GM23338 (cell line): ENCODE measurements at regions not wholly inside any gene's neighbourhood (a gene's known extent, or its start where the extent isn't known, plus 50 kb on each side); places are given as distances from the start of the nearest gene placed in this dataset.

ENCODE experiments used
- ATAC-seq: fragments of 200-7000 bp; cut with Tn5 transposase; 3 replicates; pipeline ENCODE4 v1.9.1; 2020
- DNase-seq: peaks from one replicate; pipeline ENCODE4 v3.0.0-alpha.2; 2015; ENCODE audit warnings: low spot score
- H2AFZ ChIP-seq: fragments of 200-600 bp; sonication (generic); 2 replicates; pipeline ENCODE4 v1.8.0; 2016; ENCODE audit warnings: antibody characterized with exemption, mild to moderate bottlenecking, moderate library complexity
- H3F3A ChIP-seq: fragments of 200-600 bp; sonication (generic); replicated peaks from 2 replicates; pipeline ENCODE4 v1.8.0; 2017; ENCODE audit warnings: antibody characterized with exemption, mixed run types, low read depth
- H3K27ac ChIP-seq: fragments of 200-600 bp; sonication (generic); 2 replicates; pipeline ENCODE4 v1.6.1; 2016; ENCODE audit warnings: low read depth
- H3K27me3 ChIP-seq: fragments of 200-600 bp; sonication (generic); 2 replicates; pipeline ENCODE4 v1.8.0; 2016; ENCODE audit warnings: mild to moderate bottlenecking, mixed run types, moderate library complexity; ENCODE audit not compliant: insufficient read depth
- H3K36me3 ChIP-seq: fragments of 200-600 bp; sonication (generic); 2 replicates; pipeline ENCODE4 v1.8.0; 2016; ENCODE audit warnings: mild to moderate bottlenecking; ENCODE audit not compliant: insufficient read depth
- H3K4me1 ChIP-seq: fragments of 200-600 bp; sonication (generic); 2 replicates; pipeline ENCODE4 v1.8.0; 2016; ENCODE audit warnings: mild to moderate bottlenecking, moderate library complexity; ENCODE audit not compliant: insufficient read depth
- H3K4me2 ChIP-seq: fragments of 200-600 bp; sonication (generic); 2 replicates; pipeline ENCODE4 v1.7.1; 2017; ENCODE audit warnings: mixed run types
- H3K4me3 ChIP-seq: fragments of 200-600 bp; sonication (generic); 2 replicates; pipeline ENCODE4 v1.6.1; 2016; ENCODE audit warnings: mixed run types
- H3K79me2 ChIP-seq: fragments of 200-600 bp; sonication (generic); replicated peaks from 2 replicates; pipeline ENCODE4 v1.8.0; 2017; ENCODE audit warnings: mild to moderate bottlenecking; ENCODE audit not compliant: insufficient read depth
- H3K9me2 ChIP-seq: fragments of 200-600 bp; sonication (generic); 2 replicates; pipeline ENCODE4 v1.8.0; 2017; ENCODE audit not compliant: insufficient read depth
- H4K20me1 ChIP-seq: fragments of 200-600 bp; sonication (generic); replicated peaks from 2 replicates; pipeline ENCODE4 v1.8.0; 2017; ENCODE audit warnings: mild to moderate bottlenecking; ENCODE audit not compliant: insufficient read depth
- H3K27ac Mint-ChIP-seq: 2 replicates; pipeline ENCODE4 v1.8.0; 2020; ENCODE audit warnings: inconsistent platforms, mild to moderate bottlenecking, moderate library complexity, mixed read lengths
- H3K27me3 Mint-ChIP-seq: 3 replicates; pipeline ENCODE4 v1.8.0; 2022; ENCODE audit warnings: low read depth, mild to moderate bottlenecking, moderate library complexity, mixed read lengths, inconsistent platforms; ENCODE audit not compliant: insufficient read depth, poor library complexity
- H3K36me3 Mint-ChIP-seq: 3 replicates; pipeline ENCODE4 v1.8.0; 2021; ENCODE audit warnings: low read depth, mild to moderate bottlenecking, inconsistent platforms, moderate library complexity, mixed read lengths
- H3K4me1 Mint-ChIP-seq: 3 replicates; pipeline ENCODE4 v1.8.0; 2020; ENCODE audit warnings: mild to moderate bottlenecking, inconsistent platforms, mixed read lengths
- H3K4me3 Mint-ChIP-seq: 3 replicates; pipeline ENCODE4 v1.8.0; 2021; ENCODE audit warnings: moderate library complexity, mild to moderate bottlenecking, inconsistent platforms, mixed read lengths
- H3K9me3 Mint-ChIP-seq: 3 replicates; pipeline ENCODE4 v1.8.0; 2020; ENCODE audit warnings: moderate library complexity, mild to moderate bottlenecking, inconsistent platforms, mixed read lengths
- CREB1 ChIP-seq: fragments of 250-450 bp; sonication (Bioruptor Pico); IDR thresholded peaks from 2 replicates; pipeline ENCODE4 v1.5.0; 2020; ENCODE audit warnings: low read depth, mild to moderate bottlenecking, moderate library complexity
- CTCF ChIP-seq, 2 experiments: fragments of 200-600 bp in 1 of 2; sonication (generic) in 1 of 2; conservative IDR thresholded peaks; 2 replicates each; pipeline versions ENCODE4 v1.5.1 to v1.6.1; 2016 to 2017; ENCODE audit warnings: antibody characterized with exemption in 2 of 2, low read depth in 2 of 2, mild to moderate bottlenecking in 2 of 2, moderate library complexity in 1 of 2
- ETS1 ChIP-seq: IDR thresholded peaks from 2 replicates; pipeline ENCODE4 v1.6.1; 2016; ENCODE audit warnings: antibody characterized with exemption
- EZH2phosphoT487 ChIP-seq: fragments of 200-600 bp; sonication (generic); IDR thresholded peaks from one replicate; pipeline ENCODE4 v1.8.1; 2018; ENCODE audit warnings: antibody characterized with exemption; ENCODE audit not compliant: unreplicated experiment
- JUNB ChIP-seq: IDR thresholded peaks from one replicate; pipeline ENCODE4 v1.6.1; 2016; ENCODE audit warnings: antibody characterized with exemption; ENCODE audit not compliant: unreplicated experiment
- NANOG ChIP-seq: IDR thresholded peaks from 2 replicates; pipeline ENCODE4 v1.6.1; 2016; ENCODE audit warnings: antibody characterized with exemption, borderline replicate concordance
- POLR2AphosphoS5 ChIP-seq: IDR thresholded peaks from 2 replicates; pipeline ENCODE4 v1.6.1; 2016; ENCODE audit warnings: antibody characterized with exemption, low read depth
- STAT1 ChIP-seq: IDR thresholded peaks from one replicate; pipeline ENCODE4 v1.6.1; 2016; ENCODE audit warnings: antibody characterized with exemption; ENCODE audit not compliant: unreplicated experiment
- ZNF114 ChIP-seq: fragments of 250-450 bp; sonication (Bioruptor Pico); IDR thresholded peaks from 2 replicates; pipeline ENCODE4 v1.5.0; 2020; ENCODE audit warnings: mild to moderate bottlenecking, moderate library complexity
- ZNF331 ChIP-seq: fragments of 250-450 bp; sonication (Bioruptor Pico); IDR thresholded peaks from 2 replicates; pipeline ENCODE4 v1.5.0; 2020; ENCODE audit warnings: low read depth, mild to moderate bottlenecking, moderate library complexity
- ZNF462 ChIP-seq: fragments of 250-450 bp; sonication (Bioruptor Pico); IDR thresholded peaks from 2 replicates; pipeline ENCODE4 v1.5.0; 2020; ENCODE audit warnings: mild to moderate bottlenecking, moderate library complexity

- no peaks in the 10 kb centered on the region for H3K9me2 ChIP-seq
- no peaks in the 10 kb centered on the region for H3K79me2 ChIP-seq
- DNase-seq (peak; percentile 16), ATAC-seq (no peak; the same call in 2 of the 3 replicates)
- no peaks in the 10 kb centered on the region for H4K20me1 ChIP-seq
- Mint-ChIP-seq H3K27ac (no peak overlapping the region), H3K27me3 (no peaks in the 10 kb centered on the region), H3K36me3 (peaks cover 7% of the 10 kb centered on the region; the same call in 2 of the 3 replicates), H3K4me3 (no peak overlapping the region), H3K4me1 (no peaks in the 10 kb centered on the region), H3K9me3 (peaks cover 9% of the 10 kb centered on the region)
- no peak overlapping the region for H3K4me3 ChIP-seq
- no peaks in the 10 kb centered on the region for H3F3A ChIP-seq
- TF ChIP-seq STAT1 (no peak), ZNF331 (no peak), JUNB (no peak), EZH2phosphoT487 (no peak), CTCF (conservative IDR thresholded peaks at IDR 0.05; ENCODE audit: low read depth in 2 of 2) (peak; percentile 42 to 65; a peak in 3 of 4 replicates), CREB1 (no peak)
- H3K27ac ChIP-seq = no peak overlapping the region
- no peaks in the 10 kb centered on the region for H3K4me1 ChIP-seq
- no peak overlapping the region for H3K4me2 ChIP-seq
- no peak overlapping the region for H2AFZ ChIP-seq
- H3K36me3 ChIP-seq = no peaks in the 10 kb centered on the region; the same call in 1 of the 2 replicates
- H3K27me3 ChIP-seq = no peaks in the 10 kb centered on the region
Observed at GRCh38 chr2:7363906-7364305, 446.7 kb downstream of the RNF144A start.

GRCh38 chr2:7368211-7368610 lies 451.0 kb downstream of the RNF144A start:
- no peak for DNase-seq
- H3K9me2 ChIP-seq = no peaks in the 10 kb centered on the region; the same call in 1 of the 2 replicates
- TF ChIP-seq STAT1 = no peak
- TF ChIP-seq NANOG = no peak
- no peak for TF ChIP-seq POLR2AphosphoS5
- TF ChIP-seq ZNF462 (CRISPR knock-in tag) = no peak
- TF ChIP-seq ZNF114 (CRISPR knock-in tag) = no peak
- TF ChIP-seq CTCF (conservative IDR thresholded peaks at IDR 0.05; ENCODE audit: low read depth in 2 of 2) = no peak
- TF ChIP-seq ETS1 = no peak
- TF ChIP-seq EZH2phosphoT487 = no peak

More at GRCh38 chr2:7368211-7368610, 451.0 kb downstream of the RNF144A start:
- Mint-ChIP-seq H3K4me1 (no peaks in the 10 kb centered on the region), H3K9me3 (peaks cover 17% of the 10 kb centered on the region), H3K36me3 (peaks cover 10% of the 10 kb centered on the region; the same call in 2 of the 3 replicates), H3K27ac (no peak overlapping the region), H3K4me3 (no peak overlapping the region), H3K27me3 (no peaks in the 10 kb centered on the region)
- Histone ChIP-seq H3K4me3 (no peak overlapping the region), H3K79me2 (no peaks in the 10 kb centered on the region), H3K27me3 (no peaks in the 10 kb centered on the region), H3K4me2 (no peak overlapping the region), H3F3A (no peaks in the 10 kb centered on the region), H2AFZ (no peak overlapping the region), H3K27ac (no peak overlapping the region), H3K36me3 (no peaks in the 10 kb centered on the region; the same call in 1 of the 2 replicates), H4K20me1 (no peaks in the 10 kb centered on the region), H3K4me1 (no peaks in the 10 kb centered on the region)
- no peak for ATAC-seq
